IMR-90 (cell line): ENCODE measurements at regions not wholly inside any gene's neighbourhood (a gene's known extent, or its start where the extent isn't known, plus 50 kb on each side); places are given as distances from the start of the nearest gene placed in this dataset.

Source experiments
- BHLHE40 ChIP-seq: fragments of 150-350 bp; IDR thresholded peaks from 2 replicates; pipeline ENCODE4 v1.6.1; 2016; ENCODE audit warnings: mild to moderate bottlenecking, low read depth, low read length
- CHD1 ChIP-seq: IDR thresholded peaks from 2 replicates; pipeline ENCODE4 v1.6.1; 2012; ENCODE audit warnings: low read depth, low read length, improper control_type of control experiment
- POLR2A ChIP-seq: IDR thresholded peaks from 2 replicates; pipeline ENCODE4 v1.6.1; 2012; ENCODE audit warnings: mild to moderate bottlenecking, low read depth, low read length
- SMC3 ChIP-seq: fragments of 150-350 bp; IDR thresholded peaks from 2 replicates; pipeline ENCODE4 v1.6.1; 2016; ENCODE audit warnings: low read depth, mild to moderate bottlenecking, antibody characterized with exemption, low read length, moderate library complexity
- TF ChIP-seq, protein P1 (sequence below): conservative IDR thresholded peaks from 2 replicates; pipeline ENCODE4 v1.5.1; 2012; ENCODE audit warnings: mild to moderate bottlenecking, low read depth, low read length, improper control_type of control experiment
- TF ChIP-seq, protein P2 (sequence below): fragments of 150-350 bp; IDR thresholded peaks from 2 replicates; pipeline ENCODE4 v1.6.1; 2017; ENCODE audit warnings: mild to moderate bottlenecking, antibody characterized with exemption, low read length, low read depth

DNA sequence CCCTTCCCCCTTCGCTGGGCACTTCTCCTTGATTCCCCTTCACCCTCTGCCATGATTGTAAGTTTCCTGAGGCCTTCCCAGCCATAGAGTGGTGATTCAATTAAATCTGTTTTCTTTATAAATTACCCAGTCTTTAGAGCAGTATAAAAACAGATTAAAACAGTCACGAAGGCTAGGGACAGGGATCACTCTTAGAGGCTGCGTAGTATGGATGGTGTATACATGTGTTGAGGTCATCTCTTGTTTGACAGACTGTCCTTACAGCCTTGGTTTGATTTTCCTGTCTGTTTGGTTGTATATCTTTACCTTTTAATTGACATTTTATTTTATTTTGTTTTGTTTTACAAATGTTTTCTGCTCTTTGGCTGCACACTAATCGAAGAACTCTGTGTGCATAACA is 1155.7 kb upstream of the CDH18 start:
- TF ChIP-seq, protein P1, sequence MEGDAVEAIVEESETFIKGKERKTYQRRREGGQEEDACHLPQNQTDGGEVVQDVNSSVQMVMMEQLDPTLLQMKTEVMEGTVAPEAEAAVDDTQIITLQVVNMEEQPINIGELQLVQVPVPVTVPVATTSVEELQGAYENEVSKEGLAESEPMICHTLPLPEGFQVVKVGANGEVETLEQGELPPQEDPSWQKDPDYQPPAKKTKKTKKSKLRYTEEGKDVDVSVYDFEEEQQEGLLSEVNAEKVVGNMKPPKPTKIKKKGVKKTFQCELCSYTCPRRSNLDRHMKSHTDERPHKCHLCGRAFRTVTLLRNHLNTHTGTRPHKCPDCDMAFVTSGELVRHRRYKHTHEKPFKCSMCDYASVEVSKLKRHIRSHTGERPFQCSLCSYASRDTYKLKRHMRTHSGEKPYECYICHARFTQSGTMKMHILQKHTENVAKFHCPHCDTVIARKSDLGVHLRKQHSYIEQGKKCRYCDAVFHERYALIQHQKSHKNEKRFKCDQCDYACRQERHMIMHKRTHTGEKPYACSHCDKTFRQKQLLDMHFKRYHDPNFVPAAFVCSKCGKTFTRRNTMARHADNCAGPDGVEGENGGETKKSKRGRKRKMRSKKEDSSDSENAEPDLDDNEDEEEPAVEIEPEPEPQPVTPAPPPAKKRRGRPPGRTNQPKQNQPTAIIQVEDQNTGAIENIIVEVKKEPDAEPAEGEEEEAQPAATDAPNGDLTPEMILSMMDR = no peak
- TF ChIP-seq SMC3 (no peak), CHD1 (no peak), POLR2A (no peak), BHLHE40 (no peak)
- TF ChIP-seq, protein P2, sequence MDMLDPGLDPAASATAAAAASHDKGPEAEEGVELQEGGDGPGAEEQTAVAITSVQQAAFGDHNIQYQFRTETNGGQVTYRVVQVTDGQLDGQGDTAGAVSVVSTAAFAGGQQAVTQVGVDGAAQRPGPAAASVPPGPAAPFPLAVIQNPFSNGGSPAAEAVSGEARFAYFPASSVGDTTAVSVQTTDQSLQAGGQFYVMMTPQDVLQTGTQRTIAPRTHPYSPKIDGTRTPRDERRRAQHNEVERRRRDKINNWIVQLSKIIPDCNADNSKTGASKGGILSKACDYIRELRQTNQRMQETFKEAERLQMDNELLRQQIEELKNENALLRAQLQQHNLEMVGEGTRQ = no peak
